ENCODE measurements at regions not wholly inside any gene's neighbourhood (a gene's known extent, or its start where the extent isn't known, plus 50 kb on each side); places are given as distances from the start of the nearest gene placed in this dataset.
A peak's percentile ranks its signal among the peaks of the same experiment; 100 is the strongest.

DNA sequence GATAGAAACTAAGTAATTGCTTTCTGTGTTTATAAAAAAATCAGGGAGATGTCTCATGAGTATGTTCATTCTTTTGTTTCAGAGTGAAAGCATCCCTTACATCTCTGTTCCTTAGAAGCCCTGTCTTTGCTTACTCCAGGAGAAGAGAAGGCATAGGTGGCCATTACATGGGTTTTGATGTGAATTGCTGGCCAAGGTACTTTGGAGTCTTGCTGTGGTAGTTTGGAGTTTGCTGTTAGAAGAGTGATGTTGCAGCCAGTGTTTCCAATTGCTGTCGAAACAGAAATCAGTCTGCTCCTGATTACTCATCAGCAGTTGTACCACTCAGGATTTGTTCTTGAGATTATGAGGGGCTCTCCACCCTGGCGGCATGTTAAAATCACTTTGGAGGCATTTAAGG lies 97.8 kb upstream of the KLHL14 start:
- H3K4me1 ChIP-seq (ENCODE audit: control insufficient read depth, low read length): peaks cover 56% of the 10 kb centered on the region
- H3K79me2 ChIP-seq (ENCODE audit: control insufficient read depth, low read length): no peaks in the 10 kb centered on the region
- H3K9me3 ChIP-seq (ENCODE audit: control insufficient read depth, insufficient read depth, low read length): peaks cover 3% of the 10 kb centered on the region; the same call in 1 of the 2 replicates
- no peaks in the 10 kb centered on the region for H3K36me3 ChIP-seq (ENCODE audit: control insufficient read depth, low read length)
- TF ChIP-seq, protein P1, sequence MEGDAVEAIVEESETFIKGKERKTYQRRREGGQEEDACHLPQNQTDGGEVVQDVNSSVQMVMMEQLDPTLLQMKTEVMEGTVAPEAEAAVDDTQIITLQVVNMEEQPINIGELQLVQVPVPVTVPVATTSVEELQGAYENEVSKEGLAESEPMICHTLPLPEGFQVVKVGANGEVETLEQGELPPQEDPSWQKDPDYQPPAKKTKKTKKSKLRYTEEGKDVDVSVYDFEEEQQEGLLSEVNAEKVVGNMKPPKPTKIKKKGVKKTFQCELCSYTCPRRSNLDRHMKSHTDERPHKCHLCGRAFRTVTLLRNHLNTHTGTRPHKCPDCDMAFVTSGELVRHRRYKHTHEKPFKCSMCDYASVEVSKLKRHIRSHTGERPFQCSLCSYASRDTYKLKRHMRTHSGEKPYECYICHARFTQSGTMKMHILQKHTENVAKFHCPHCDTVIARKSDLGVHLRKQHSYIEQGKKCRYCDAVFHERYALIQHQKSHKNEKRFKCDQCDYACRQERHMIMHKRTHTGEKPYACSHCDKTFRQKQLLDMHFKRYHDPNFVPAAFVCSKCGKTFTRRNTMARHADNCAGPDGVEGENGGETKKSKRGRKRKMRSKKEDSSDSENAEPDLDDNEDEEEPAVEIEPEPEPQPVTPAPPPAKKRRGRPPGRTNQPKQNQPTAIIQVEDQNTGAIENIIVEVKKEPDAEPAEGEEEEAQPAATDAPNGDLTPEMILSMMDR (IDR thresholded peaks at IDR 0.05; ENCODE audit: low read depth, low read length, poor library complexity, severe bottlenecking): no peak
- no peak for TF ChIP-seq EZH2phosphoT487 (IDR thresholded peaks at IDR 0.05; ENCODE audit: borderline replicate concordance, low read length)
- H3K9me2 ChIP-seq (replicated peaks; ENCODE audit: control insufficient read depth, low read length): no peaks in the 10 kb centered on the region
- H3K4me3 ChIP-seq (ENCODE audit: low read length): no peak overlapping the region
- no peak overlapping the region for H3K27ac ChIP-seq (ENCODE audit: low read depth, low read length)
- H4K20me1 ChIP-seq (ENCODE audit: control insufficient read depth, insufficient read depth, low read depth, low read length): no peaks in the 10 kb centered on the region
- H3K27me3 ChIP-seq (ENCODE audit: control insufficient read depth, low read length): no peaks in the 10 kb centered on the region
- peaks cover 13% of the 10 kb centered on the region for H3F3A ChIP-seq (ENCODE audit: control insufficient read depth, insufficient read depth)
- H3K4me2 ChIP-seq (ENCODE audit: low read length): no peak overlapping the region

DNA sequence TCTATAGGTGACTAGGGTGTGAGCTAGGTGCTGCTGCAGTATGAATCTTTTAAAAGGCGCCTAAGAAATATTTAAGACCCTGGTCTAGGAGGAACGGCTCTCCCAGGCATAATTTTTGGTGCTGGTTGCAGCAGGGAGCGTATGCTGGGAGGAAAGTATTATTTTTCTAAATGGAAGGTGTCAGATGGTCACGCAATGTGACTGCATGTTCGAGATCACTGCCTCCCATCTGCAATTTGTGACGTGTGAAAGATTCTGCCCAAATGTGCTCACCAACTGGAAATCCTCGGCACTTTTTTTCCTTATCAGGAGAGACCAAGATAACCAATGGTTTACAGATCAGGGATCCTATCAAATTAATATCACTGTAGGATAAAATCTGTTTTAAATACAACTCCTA lies 95.6 kb upstream of the KLHL14 start:
- Histone ChIP-seq H3K4me3 (ENCODE audit: low read length) (peak overlapping the region; percentile 72), H4K20me1 (ENCODE audit: control insufficient read depth, insufficient read depth, low read depth, low read length) (no peaks in the 10 kb centered on the region), H3K9me2 (replicated peaks; ENCODE audit: control insufficient read depth, low read length) (no peaks in the 10 kb centered on the region), H3K27ac (ENCODE audit: low read depth, low read length) (peak overlapping the region; percentile 51), H3K79me2 (ENCODE audit: control insufficient read depth, low read length) (no peaks in the 10 kb centered on the region), H3K4me2 (ENCODE audit: low read length) (peak overlapping the region; percentile 93), H3F3A (ENCODE audit: control insufficient read depth, insufficient read depth) (peaks cover 16% of the 10 kb centered on the region), H3K4me1 (ENCODE audit: control insufficient read depth, low read length) (peaks cover 53% of the 10 kb centered on the region), H3K9me3 (ENCODE audit: control insufficient read depth, insufficient read depth, low read length) (no peaks in the 10 kb centered on the region), H3K36me3 (ENCODE audit: control insufficient read depth, low read length) (no peaks in the 10 kb centered on the region), H3K27me3 (ENCODE audit: control insufficient read depth, low read length) (no peaks in the 10 kb centered on the region)
- no peak for TF ChIP-seq EZH2phosphoT487 (IDR thresholded peaks at IDR 0.05; ENCODE audit: borderline replicate concordance, low read length)
- TF ChIP-seq, protein P1 (IDR thresholded peaks at IDR 0.05; ENCODE audit: low read depth, low read length, poor library complexity, severe bottlenecking): no peak

DNA sequence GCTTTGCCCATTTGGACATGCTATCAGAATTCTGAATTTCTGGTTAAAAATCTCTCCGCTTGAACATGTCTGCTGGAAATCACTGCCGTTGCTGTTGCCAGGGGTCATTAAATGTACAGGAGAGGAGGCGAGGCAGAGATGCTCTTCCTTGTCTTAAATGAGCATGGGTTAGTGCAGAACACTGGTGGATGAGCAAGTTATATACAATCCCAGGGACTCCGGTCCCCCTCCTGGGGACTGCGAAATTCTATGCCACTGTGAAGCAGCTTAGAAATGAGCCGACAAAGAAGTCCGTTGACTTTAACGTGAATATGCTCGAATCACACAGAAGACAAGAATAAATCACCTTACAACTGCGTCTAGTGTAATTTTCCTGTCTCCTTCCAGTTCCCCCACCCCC lies 95.1 kb upstream of the KLHL14 start:
- H4K20me1 ChIP-seq (ENCODE audit: control insufficient read depth, insufficient read depth, low read depth, low read length): no peaks in the 10 kb centered on the region
- H3K4me2 ChIP-seq (ENCODE audit: low read length): peak overlapping the region; percentile 93
- no peaks in the 10 kb centered on the region for H3K9me3 ChIP-seq (ENCODE audit: control insufficient read depth, insufficient read depth, low read length)
- no peaks in the 10 kb centered on the region for H3K36me3 ChIP-seq (ENCODE audit: control insufficient read depth, low read length)
- H3K9me2 ChIP-seq (replicated peaks; ENCODE audit: control insufficient read depth, low read length): no peaks in the 10 kb centered on the region
- no peaks in the 10 kb centered on the region for H3K27me3 ChIP-seq (ENCODE audit: control insufficient read depth, low read length)
- H3K4me3 ChIP-seq (ENCODE audit: low read length): peak overlapping the region; percentile 72
- no peaks in the 10 kb centered on the region for H3K79me2 ChIP-seq (ENCODE audit: control insufficient read depth, low read length)
- peaks cover 50% of the 10 kb centered on the region for H3K4me1 ChIP-seq (ENCODE audit: control insufficient read depth, low read length)
- no peak for TF ChIP-seq EZH2phosphoT487 (IDR thresholded peaks at IDR 0.05; ENCODE audit: borderline replicate concordance, low read length)
- TF ChIP-seq, protein P1 (IDR thresholded peaks at IDR 0.05; ENCODE audit: low read depth, low read length, poor library complexity, severe bottlenecking): no peak
- peaks cover 16% of the 10 kb centered on the region for H3F3A ChIP-seq (ENCODE audit: control insufficient read depth, insufficient read depth)
- peak overlapping the region; percentile 51 for H3K27ac ChIP-seq (ENCODE audit: low read depth, low read length)

Measured in DOHH2 (cell line).